GM18873 (cell line): ENCODE measurements at regions not wholly inside any gene's neighbourhood (a gene's known extent, or its start where the extent isn't known, plus 50 kb on each side); places are given as distances from the start of the nearest gene placed in this dataset.

ENCODE experiments used
- ATAC-seq: cut with Tn5 transposase; IDR thresholded peaks from one replicate; pipeline ENCODE4 v1.9.1; 2021; ENCODE audit warnings: mild to moderate bottlenecking, moderate library complexity, moderate number of reproducible peaks; ENCODE audit not compliant: unreplicated experiment, low FRiP score

DNA sequence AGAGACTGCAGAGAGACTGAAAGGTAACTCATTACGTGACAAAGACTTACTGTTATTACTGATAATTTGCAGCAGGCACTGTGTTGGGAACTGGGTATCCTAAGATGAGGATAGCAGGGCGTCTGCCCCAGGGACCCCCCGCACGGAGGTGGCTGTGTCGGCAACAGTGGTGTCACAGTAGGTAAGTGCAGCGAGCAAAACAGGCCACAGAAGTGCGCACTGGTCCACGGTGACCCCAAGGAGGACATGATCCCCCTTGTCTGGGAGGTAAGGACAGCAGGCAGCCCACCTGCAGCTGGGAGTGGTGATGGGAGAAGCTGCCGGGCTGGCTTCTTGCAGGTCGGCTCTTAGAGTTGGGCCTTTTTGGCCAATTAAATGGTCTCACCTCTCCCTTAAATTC, 82.9 kb downstream of the FAM43A start:
- ATAC-seq: no peak

GRCh38 chr3:194769020-194769643, 83.4 kb downstream of the FAM43A start:
- peak; percentile 87 for ATAC-seq

GRCh38 chr3:194772241-194773000, 86.7 kb downstream of the FAM43A start:
- ATAC-seq: no peak

- ATAC-seq: no peak
These were observed 87.5 kb downstream of the FAM43A start for GRCh38 chr3:194773216-194773615.

DNA sequence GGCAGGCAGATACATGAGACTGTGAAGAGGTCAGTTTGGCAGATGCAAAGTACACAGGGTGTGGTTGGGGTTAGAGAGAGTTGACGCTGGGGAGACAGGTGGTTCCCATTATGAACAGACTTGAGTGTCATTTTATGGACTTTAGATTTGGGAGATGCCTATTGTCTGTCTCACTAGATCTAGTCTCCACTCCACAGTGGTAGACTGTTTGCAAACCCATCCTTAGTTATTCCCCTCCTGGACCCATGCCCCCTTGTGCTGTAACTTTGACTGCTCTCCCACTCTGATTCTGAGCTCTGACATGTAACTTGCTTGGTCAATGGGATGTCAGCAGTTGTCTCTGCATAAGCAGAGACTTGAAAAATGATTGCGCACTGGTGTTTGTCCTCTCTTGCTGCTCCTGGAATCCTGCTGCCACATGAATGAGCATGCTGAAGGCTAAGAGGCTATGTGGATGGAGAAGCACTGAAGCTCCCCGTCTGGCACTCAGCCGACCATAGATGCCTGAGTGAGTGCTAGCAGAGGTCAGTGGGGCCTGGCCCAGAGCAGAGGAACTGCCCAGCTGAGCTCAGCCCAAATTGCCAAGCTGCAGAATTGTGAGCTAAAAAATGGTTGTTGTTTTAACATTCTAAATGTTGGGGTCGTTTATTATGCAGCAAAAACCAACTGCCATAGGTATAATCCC, 88.2 kb downstream of the FAM43A start:
- ATAC-seq: no peak

DNA sequence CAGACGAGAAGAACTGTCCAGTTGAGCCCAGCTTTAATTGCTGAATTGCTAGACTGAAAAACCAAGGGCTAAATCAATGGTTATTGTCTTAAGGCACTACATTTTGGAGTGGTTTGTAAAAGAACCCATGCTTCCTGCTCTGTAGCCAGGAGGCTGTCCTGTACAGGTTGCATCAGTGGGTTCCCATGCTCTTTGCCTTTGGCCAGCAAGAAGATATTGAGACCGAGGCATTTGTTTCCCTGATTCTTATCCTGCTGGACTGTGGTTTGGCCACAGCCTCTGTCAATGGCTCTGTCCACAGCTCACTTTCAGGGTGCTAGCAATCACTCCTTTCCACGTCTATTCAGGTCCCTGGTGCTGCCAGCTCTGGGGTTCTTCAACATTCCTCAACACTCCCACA, 89.6 kb downstream of the FAM43A start:
- no peak for ATAC-seq

DNA sequence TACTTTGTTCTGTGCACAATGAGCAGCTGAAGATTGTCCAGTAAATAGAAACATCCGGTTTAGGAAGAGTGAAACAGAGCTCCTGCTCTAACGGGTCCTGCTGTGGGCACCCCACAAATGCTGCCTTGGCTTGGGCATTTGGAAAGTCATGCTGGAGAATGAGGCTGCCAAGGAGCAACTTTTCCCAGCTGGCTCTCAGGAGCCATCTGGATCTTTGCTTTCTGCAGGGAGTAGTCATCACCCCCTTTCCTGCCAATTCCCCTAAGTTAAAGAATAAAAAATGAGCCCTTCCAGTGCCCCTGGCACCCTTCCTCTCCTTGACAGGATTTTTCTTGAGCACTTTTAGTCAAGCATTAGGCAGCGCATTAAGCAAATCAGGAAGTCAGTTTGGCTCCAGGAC, 90.0 kb downstream of the FAM43A start:
- no peak for ATAC-seq

- ATAC-seq: no peak
These were observed 92.0 kb downstream of the FAM43A start for GRCh38 chr3:194777729-194778128.

- ATAC-seq: no peak
These were observed 94.1 kb downstream of the FAM43A start for GRCh38 chr3:194779729-194780224.

DNA sequence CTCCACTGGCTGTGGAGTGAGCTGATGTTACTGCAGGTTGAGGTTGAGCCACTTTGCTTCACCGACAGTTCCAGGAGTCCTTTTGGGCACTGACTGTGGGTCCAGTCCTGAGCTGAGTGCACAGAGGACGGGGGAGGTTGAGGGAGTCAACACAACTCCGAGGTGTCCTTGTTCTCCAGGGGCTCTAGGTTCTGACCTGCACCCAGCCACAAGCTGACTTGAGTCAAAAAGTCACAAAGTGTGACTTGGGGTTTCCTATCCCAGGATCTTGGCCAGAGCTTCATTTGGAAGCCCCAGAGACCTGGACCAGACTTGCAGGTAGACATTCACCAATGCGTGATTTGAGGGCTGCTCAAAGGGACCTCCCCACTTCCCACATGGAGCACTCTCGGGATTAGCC, 95.0 kb downstream of the FAM43A start:
- no peak for ATAC-seq

DNA sequence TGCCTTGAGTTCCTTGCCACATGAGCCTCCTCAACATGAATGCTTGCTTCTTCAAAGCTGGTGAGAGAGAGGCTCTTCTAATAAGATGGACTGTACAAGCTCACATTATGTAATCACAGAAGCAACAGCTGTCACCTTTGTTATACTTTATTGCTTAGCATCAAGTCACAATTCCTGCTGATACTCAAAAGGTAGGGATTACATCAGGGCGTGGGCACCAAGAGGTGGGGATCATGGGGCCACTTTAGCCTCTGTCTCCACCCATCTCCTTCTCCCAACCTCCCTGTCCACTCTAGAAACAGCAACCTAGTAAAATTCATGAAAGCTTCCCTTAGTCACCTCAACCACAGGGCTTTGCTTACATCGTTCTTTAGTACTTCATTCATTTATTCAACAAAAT, 95.9 kb downstream of the FAM43A start:
- no peak for ATAC-seq

- no peak for ATAC-seq
These were observed 97.2 kb downstream of the FAM43A start for GRCh38 chr3:194782698-194783404.

DNA sequence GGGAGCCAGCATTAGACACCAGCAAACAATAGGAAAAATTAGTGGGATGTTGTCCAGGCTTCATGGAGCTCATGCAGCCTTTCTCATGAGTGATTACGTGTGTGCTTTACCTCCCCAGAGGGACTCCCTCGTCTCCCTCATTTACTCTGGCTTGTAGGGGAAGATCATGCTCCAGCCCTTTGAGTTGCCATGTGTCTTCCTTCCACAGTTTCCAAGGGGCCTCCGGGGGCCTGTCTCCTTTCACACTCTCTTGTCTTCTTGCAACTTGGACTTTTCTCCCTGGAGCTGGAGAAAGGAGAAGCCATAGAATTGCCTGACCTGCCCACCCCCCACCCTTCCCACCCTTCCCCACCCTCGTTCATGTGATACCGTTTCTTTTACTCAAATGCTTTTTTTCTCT, 98.7 kb downstream of the FAM43A start:
- ATAC-seq: no peak

- ATAC-seq: no peak
These were observed 99.6 kb downstream of the FAM43A start for GRCh38 chr3:194785315-194785714.

DNA sequence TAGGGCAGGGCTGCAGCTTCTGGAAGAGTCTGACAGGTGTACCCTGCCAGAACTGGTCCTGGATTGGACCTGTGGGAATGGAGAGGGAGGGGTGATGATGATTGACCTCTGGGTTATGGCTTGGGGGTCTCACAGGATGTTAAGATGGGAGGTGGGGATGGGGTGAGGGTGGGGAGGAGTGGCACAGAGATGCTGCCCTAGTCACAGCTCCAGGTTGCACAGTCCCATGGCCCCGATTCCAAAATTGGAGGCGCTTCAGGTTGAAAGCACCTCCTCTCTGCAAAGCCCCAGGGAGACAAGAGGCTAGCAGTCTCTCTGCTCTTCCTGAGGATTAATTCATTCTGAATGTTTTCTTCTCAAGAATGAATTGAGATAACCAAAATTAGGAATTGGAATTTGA, 101.4 kb downstream of the FAM43A start:
- ATAC-seq: no peak

DNA sequence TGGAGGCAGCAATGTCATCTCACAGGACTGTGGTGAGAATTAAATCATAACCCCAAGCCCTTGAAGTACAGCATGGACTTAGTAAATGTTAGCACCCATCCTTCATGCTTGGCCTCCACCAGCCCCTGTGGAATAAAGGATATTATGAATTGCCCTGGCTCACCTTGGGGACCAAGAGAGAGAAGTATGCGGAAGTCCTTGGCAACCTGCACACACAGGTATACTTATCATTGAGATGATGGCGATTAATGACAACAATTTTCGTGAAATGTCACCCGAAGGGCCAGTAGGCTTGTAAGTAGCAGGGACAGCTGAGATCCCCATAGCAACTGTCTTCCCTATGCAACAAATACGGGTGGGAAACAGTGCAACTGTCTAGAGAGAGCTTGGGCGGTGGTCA, 102.0 kb downstream of the FAM43A start:
- ATAC-seq: no peak

DNA sequence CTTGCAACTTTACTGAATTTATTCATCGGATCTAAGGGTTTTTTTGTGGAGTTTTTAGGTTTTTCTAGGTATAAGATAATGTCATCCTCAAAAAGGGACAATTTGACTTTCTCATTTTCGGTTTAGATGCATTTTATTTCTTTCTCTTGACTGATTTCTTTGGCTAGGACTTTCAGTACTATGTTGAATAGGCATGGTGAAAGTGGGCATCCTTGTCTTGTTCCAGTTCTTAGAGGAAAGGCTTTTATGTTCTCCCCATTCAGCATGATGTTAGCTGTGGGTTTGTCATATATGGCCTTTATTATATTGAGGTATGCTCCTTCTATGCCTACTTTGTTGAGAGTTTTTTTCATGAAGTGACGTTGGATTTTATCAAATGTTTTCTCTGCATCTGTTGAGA, 106.7 kb downstream of the FAM43A start:
- no peak for ATAC-seq

GRCh38 chr3:194797555-194798250, 112.0 kb downstream of the FAM43A start:
- no peak for ATAC-seq

- ATAC-seq: no peak
These were observed 112.8 kb downstream of the FAM43A start for GRCh38 chr3:194798486-194798885.

DNA sequence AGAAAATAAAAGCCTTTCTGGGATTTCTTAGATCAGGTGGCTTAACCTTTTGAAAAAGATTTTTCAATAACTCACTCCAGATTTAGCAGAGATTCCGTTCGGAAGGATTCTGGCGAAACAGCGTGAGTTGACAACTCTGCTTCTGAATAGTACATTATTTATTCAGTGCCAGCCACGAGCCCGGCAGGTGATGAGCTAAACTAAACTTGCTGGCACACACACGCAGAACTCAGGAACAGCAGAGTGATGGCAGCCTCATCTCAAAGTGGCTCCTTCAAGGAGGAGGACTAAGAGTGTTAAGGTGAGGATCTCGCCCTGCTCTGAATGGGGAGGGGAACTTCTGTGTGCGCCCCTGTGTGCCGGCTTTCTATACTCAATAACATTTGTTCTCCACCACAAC, 114.3 kb downstream of the FAM43A start:
- ATAC-seq: no peak
